HEK293T (cell line): ENCODE measurements at regions not wholly inside any gene's neighbourhood (a gene's known extent, or its start where the extent isn't known, plus 50 kb on each side); places are given as distances from the start of the nearest gene placed in this dataset.

ENCODE experiments used
- BHLHE40 ChIP-seq: fragments of 450-650 bp; IDR thresholded peaks from 2 replicates; pipeline ENCODE4 v1.6.1; 2016; ENCODE audit warnings: mild to moderate bottlenecking, moderate library complexity, borderline replicate concordance
- ELF4 ChIP-seq: fragments of 450-650 bp; IDR thresholded peaks from 2 replicates; pipeline ENCODE4 v1.6.1; 2017; ENCODE audit warnings: antibody characterized with exemption
- FOXA1 ChIP-seq: fragments of 450-650 bp; IDR thresholded peaks from 2 replicates; pipeline ENCODE4 v1.6.1; 2016; ENCODE audit warnings: mild to moderate bottlenecking
- FOXK2 ChIP-seq: fragments of 450-650 bp; IDR thresholded peaks from 2 replicates; pipeline ENCODE4 v1.6.1; 2016; ENCODE audit warnings: mild to moderate bottlenecking
- FOXM1 ChIP-seq: fragments of 450-650 bp; IDR thresholded peaks from 2 replicates; pipeline ENCODE4 v1.6.1; 2017; ENCODE audit warnings: mild to moderate bottlenecking, borderline replicate concordance
- LEF1 ChIP-seq: fragments of 450-650 bp; IDR thresholded peaks from 2 replicates; pipeline ENCODE4 v1.6.1; 2017; ENCODE audit warnings: mild to moderate bottlenecking, borderline replicate concordance
- PKNOX1 ChIP-seq: fragments of 450-650 bp; IDR thresholded peaks from 2 replicates; pipeline ENCODE4 v1.6.1; 2016
- SP1 ChIP-seq: fragments of 450-650 bp; IDR thresholded peaks from 2 replicates; pipeline ENCODE4 v1.6.1; 2017
- SUZ12 ChIP-seq: fragments of 450-650 bp; IDR thresholded peaks from 2 replicates; pipeline ENCODE4 v1.6.1; 2016; ENCODE audit warnings: mild to moderate bottlenecking
- TARDBP ChIP-seq: fragments of 450-650 bp; IDR thresholded peaks from 2 replicates; pipeline ENCODE4 v1.6.1; 2016
- ZNF384 ChIP-seq: fragments of 450-650 bp; IDR thresholded peaks from 2 replicates; pipeline ENCODE4 v1.6.1; 2016

DNA sequence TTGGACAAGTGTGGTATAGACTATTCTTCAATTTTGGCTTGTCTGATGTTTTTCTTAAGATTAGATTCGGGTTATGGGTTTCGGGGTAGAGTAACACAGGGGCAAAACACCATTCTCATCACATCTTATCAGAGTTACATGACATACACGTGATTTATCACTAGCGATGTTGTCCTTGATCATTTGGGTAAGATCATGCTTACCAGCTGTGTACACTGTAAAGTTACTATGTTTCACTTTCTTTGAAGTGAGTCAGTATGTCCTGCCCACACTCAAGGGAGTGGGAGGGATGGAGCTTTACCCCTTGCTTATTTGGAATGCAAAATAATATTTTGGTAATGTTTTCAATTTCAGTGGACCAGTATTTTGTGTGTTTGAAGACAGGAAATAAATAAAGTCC, 101.8 kb upstream of the TAF11L2 start:
- TF ChIP-seq ELF4 (no peak), PKNOX1 (no peak), FOXM1 (no peak), SUZ12 (no peak), TARDBP (no peak), SP1 (no peak), FOXK2 (no peak), LEF1 (no peak), BHLHE40 (no peak), ZNF384 (no peak), FOXA1 (no peak)
